HG03159 (cell line): ENCODE measurements at regions not wholly inside any gene's neighbourhood (a gene's known extent, or its start where the extent isn't known, plus 50 kb on each side); places are given as distances from the start of the nearest gene placed in this dataset.

Experiments
- ATAC-seq: cut with Tn5 transposase; IDR thresholded peaks from one replicate; pipeline ENCODE4 v1.9.1; 2021; ENCODE audit warnings: mild to moderate bottlenecking, moderate library complexity; ENCODE audit not compliant: unreplicated experiment

- no peak for ATAC-seq
These were observed 51.3 kb downstream of the OR10H4 start for GRCh38 chr19:16000024-16000663.

GRCh38 chr19:16001481-16002312 lies 52.9 kb downstream of the OR10H4 start:
- ATAC-seq: peak; percentile 65

GRCh38 chr19:16002406-16003384 lies 53.9 kb downstream of the OR10H4 start:
- ATAC-seq: no peak

GRCh38 chr19:16003391-16003790 lies 54.6 kb downstream of the OR10H4 start:
- no peak for ATAC-seq

- ATAC-seq: no peak
These were observed 57.1 kb downstream of the OR10H4 start for GRCh38 chr19:16005925-16006324.

GRCh38 chr19:16012552-16012951 lies 63.7 kb upstream of the TPM4 start:
- no peak for ATAC-seq

- no peak for ATAC-seq
These were observed 63.0 kb upstream of the TPM4 start for GRCh38 chr19:16013181-16013850.

- no peak for ATAC-seq
These were observed 62.1 kb upstream of the TPM4 start for GRCh38 chr19:16013851-16014840.

- ATAC-seq: no peak
These were observed 61.1 kb upstream of the TPM4 start for GRCh38 chr19:16014923-16015804.

- no peak for ATAC-seq
These were observed 60.5 kb upstream of the TPM4 start for GRCh38 chr19:16015805-16016173.

GRCh38 chr19:16016226-16017137 lies 59.8 kb upstream of the TPM4 start:
- no peak for ATAC-seq

- ATAC-seq: no peak
These were observed 59.2 kb upstream of the TPM4 start for GRCh38 chr19:16017138-16017490.

GRCh38 chr19:16018106-16018755 lies 58.1 kb upstream of the TPM4 start:
- ATAC-seq: no peak

GRCh38 chr19:16018801-16019551 lies 57.3 kb upstream of the TPM4 start:
- no peak for ATAC-seq

GRCh38 chr19:16019691-16020448 lies 56.4 kb upstream of the TPM4 start:
- ATAC-seq: no peak

GRCh38 chr19:16021796-16022195 lies 54.5 kb upstream of the TPM4 start:
- no peak for ATAC-seq
